HCT116 (cell line): ENCODE measurements at regions not wholly inside any gene's neighbourhood (a gene's known extent, or its start where the extent isn't known, plus 50 kb on each side); places are given as distances from the start of the nearest gene placed in this dataset.

ENCODE experiments used
- ATAC-seq: fragments of 200-7000 bp; cut with Tn5 transposase; 2 replicates; pipeline ENCODE4 v1.9.1; 2020; ENCODE audit warnings: mild to moderate bottlenecking, moderate library complexity
- BruUV-seq: library from RNA; stranded (reverse); fragments of 400-500 nt; replicated peaks from 2 replicates; lab custom pipeline; 2021; lab: Mats Ljungman, UMichigan
- CTCF ChIA-PET: fragments of 300-600 bp; sonication (Branson Sonifier 250); formaldehyde crosslinking; loops from one replicate; lab custom pipeline; 2021; ENCODE audit warnings: antibody characterized with exemption; lab: Charles Lee
- POLR2A ChIA-PET: fragments of 300-600, 350-600 bp; sonication (Branson Sonifier 250); formaldehyde crosslinking; loops from one replicate; lab custom pipeline; 2021; ENCODE audit warnings: antibody characterized with exemption; lab: Charles Lee
- RAD21 ChIA-PET, 2 experiments: fragments of 300-600 bp; sonication (Branson Sonifier 250); formaldehyde crosslinking; loops; one replicate each; lab custom pipeline; 2023; ENCODE audit warnings: low total read pairs in 2 of 2; ENCODE audit not compliant: uncharacterized antibody in 2 of 2, unreplicated experiment in 2 of 2, low non-redundant PET in 1 of 2; lab: Charles Lee
- DNase-seq: peaks from one replicate; pipeline ENCODE4 v3.0.0-alpha.2; 2010; ENCODE audit warnings: low read depth, low spot score
- H2AFZ ChIP-seq: fragments of 200-600 bp; shearing (Covaris generic), sonication (generic); 2 replicates; pipeline ENCODE4 v1.6.1; 2017; ENCODE audit warnings: low read depth, mixed run types, mixed read lengths, antibody characterized with exemption, low read length; ENCODE audit not compliant: poor library complexity, severe bottlenecking
- H3K27ac ChIP-seq: 2 replicates; pipeline ENCODE4 v1.5.1; 2012; ENCODE audit warnings: low read depth, low read length
- H3K27me3 ChIP-seq: fragments of 200-600 bp; sonication (generic); 2 replicates; pipeline ENCODE4 v1.6.1; 2016; ENCODE audit warnings: mixed run types, low read length, mixed read lengths; ENCODE audit not compliant: insufficient read depth
- H3K36me3 ChIP-seq, 2 experiments: fragments of 200-500 bp in 1 of 2; fragments of 200-600 bp in 1 of 2; sonication (Bioruptor generic) in 1 of 2; sonication (generic) in 1 of 2; 2 replicates each; pipeline versions ENCODE4 v1.5.1 to v1.6.1; 2014 to 2016; ENCODE audit warnings: low read length in 2 of 2, inconsistent platforms in 1 of 2, mixed read lengths in 1 of 2, mixed run types in 1 of 2; ENCODE audit not compliant: insufficient read depth in 2 of 2, control insufficient read depth in 1 of 2
- H3K4me1 ChIP-seq, 2 experiments: fragments of 200-600 bp in 1 of 2; sonication (generic) in 1 of 2; 2 replicates each; pipeline versions ENCODE4 v1.5.1 to v1.6.1; 2012 to 2017; ENCODE audit warnings: low read length in 2 of 2, inconsistent platforms in 1 of 2, mild to moderate bottlenecking in 1 of 2, mixed read lengths in 1 of 2, mixed run types in 1 of 2, moderate library complexity in 1 of 2; ENCODE audit not compliant: insufficient read depth in 2 of 2, control insufficient read depth in 1 of 2
- H3K4me2 ChIP-seq: fragments of 200-600 bp; sonication (generic); 2 replicates; pipeline ENCODE4 v1.6.1; 2017; ENCODE audit warnings: mixed run types, low read length, mixed read lengths
- H3K4me3 ChIP-seq, 2 experiments: fragments of 200-600 bp in 1 of 2; sonication (generic) in 1 of 2; replicated peaks in 1 of 2; 2 replicates each; pipeline ENCODE4 v1.5.1; 2011 to 2016; ENCODE audit warnings: low read length in 2 of 2, control low read depth in 1 of 2, low read depth in 1 of 2, mild to moderate bottlenecking in 1 of 2, mixed read lengths in 1 of 2, mixed run types in 1 of 2
- H3K79me2 ChIP-seq: fragments of 200-600 bp; sonication (generic); 2 replicates; pipeline ENCODE4 v1.6.1; 2017; ENCODE audit warnings: mild to moderate bottlenecking, mixed run types, low read length, moderate library complexity, mixed read lengths; ENCODE audit not compliant: insufficient read depth
- H3K9ac ChIP-seq: fragments of 200-600 bp; sonication (generic); 2 replicates; pipeline ENCODE4 v1.6.1; 2016; ENCODE audit warnings: low read length, mixed read lengths
- H3K9me2 ChIP-seq: fragments of 200-600 bp; sonication (generic), shearing (Covaris generic); 2 replicates; pipeline ENCODE4 v1.6.1; 2017; ENCODE audit warnings: mixed run types, mild to moderate bottlenecking, moderate library complexity; ENCODE audit not compliant: insufficient read depth
- H3K9me3 ChIP-seq, 2 experiments: fragments of 200-500 bp in 1 of 2; fragments of 200-600 bp in 1 of 2; sonication (Bioruptor generic) in 1 of 2; sonication (generic) in 1 of 2; 2 replicates each; pipeline ENCODE4 v1.6.1; 2014 to 2017; ENCODE audit warnings: low read length in 2 of 2, mixed read lengths in 2 of 2, inconsistent platforms in 1 of 2, low read depth in 1 of 2, mild to moderate bottlenecking in 1 of 2, mixed run types in 1 of 2, moderate library complexity in 1 of 2; ENCODE audit not compliant: control insufficient read depth in 1 of 2, insufficient read depth in 1 of 2
- H4K20me1 ChIP-seq: fragments of 200-600 bp; sonication (generic), shearing (Covaris generic); 2 replicates; pipeline ENCODE4 v1.6.1; 2017; ENCODE audit warnings: mixed run types, mild to moderate bottlenecking, moderate library complexity; ENCODE audit not compliant: insufficient read depth
- CBX3 ChIP-seq: IDR thresholded peaks from 2 replicates; pipeline ENCODE4 v1.6.1; 2012; ENCODE audit warnings: low read depth
- EGR1 ChIP-seq: IDR thresholded peaks from 2 replicates; pipeline ENCODE4 v1.6.1; 2012; ENCODE audit warnings: low read depth
- ELF1 ChIP-seq: IDR thresholded peaks from 2 replicates; pipeline ENCODE4 v1.6.1; 2012; ENCODE audit warnings: low read depth, borderline replicate concordance
- EZH2 ChIP-seq: fragments of 200-600 bp; sonication (generic); IDR thresholded peaks from 2 replicates; pipeline ENCODE4 v1.6.1; 2017; ENCODE audit warnings: antibody characterized with exemption, mixed run types
- FOSL1 ChIP-seq: IDR thresholded peaks from 2 replicates; pipeline ENCODE4 v1.6.1; 2012; ENCODE audit warnings: low read depth
- JUND ChIP-seq: IDR thresholded peaks from 2 replicates; pipeline ENCODE4 v1.6.1; 2012
- POLR2A ChIP-seq: IDR thresholded peaks from 2 replicates; pipeline ENCODE4 v1.7.0; 2011; ENCODE audit warnings: borderline replicate concordance; ENCODE audit not compliant: insufficient read depth, insufficient read length; ENCODE audit errors: extremely low read depth
- POLR2AphosphoS5 ChIP-seq: IDR thresholded peaks from 2 replicates; pipeline ENCODE4 v1.6.1; 2011; ENCODE audit warnings: mild to moderate bottlenecking, low read depth, low read length, moderate library complexity
- RAD21 ChIP-seq: IDR thresholded peaks from 2 replicates; pipeline ENCODE4 v1.6.1; 2012; ENCODE audit warnings: low read depth, mild to moderate bottlenecking
- SIN3A ChIP-seq: IDR thresholded peaks from 2 replicates; pipeline ENCODE4 v1.6.1; 2012; ENCODE audit warnings: low read depth
- SP1 ChIP-seq: IDR thresholded peaks from 2 replicates; pipeline ENCODE4 v1.6.1; 2012; ENCODE audit warnings: low read depth
- SRF ChIP-seq: IDR thresholded peaks from 2 replicates; pipeline ENCODE4 v1.6.1; 2012; ENCODE audit warnings: low read depth
- YY1 ChIP-seq: IDR thresholded peaks from 2 replicates; pipeline ENCODE4 v1.6.1; 2011; ENCODE audit warnings: low read length, low read depth, moderate library complexity, mild to moderate bottlenecking; ENCODE audit not compliant: insufficient replicate concordance; ENCODE audit errors: extremely low read depth
- ZFX ChIP-seq: fragments of 450-650 bp; IDR thresholded peaks from 2 replicates; pipeline ENCODE4 v1.6.1; 2017
- ZNF274 ChIP-seq: fragments of 200-500 bp; sonication (Bioruptor generic); IDR thresholded peaks from 2 replicates; pipeline ENCODE4 v1.6.1; 2014; ENCODE audit warnings: mild to moderate bottlenecking, low read depth, low read length, inconsistent platforms
- intact Hi-C: fragments of 100-400 bp; cut with micrococcal nuclease; formaldehyde crosslinking; loops from 2 replicates; pipeline ENCODE4 v1.10.0; 2022
- TF ChIP-seq, protein P1 (sequence below): IDR thresholded peaks from 2 replicates; pipeline ENCODE4 v1.6.1; 2012; ENCODE audit warnings: low read depth
- TF ChIP-seq, protein P2 (sequence below), 3 experiments: fragments of 200-600 bp in 1 of 3; sonication (generic) in 1 of 3; IDR thresholded peaks in 2 of 3; conservative IDR thresholded peaks in 1 of 3; 2 replicates each; pipeline ENCODE4 v1.5.1; 2012 to 2017; ENCODE audit warnings: low read depth in 2 of 3, low read length in 2 of 3, antibody characterized with exemption in 1 of 3, borderline replicate concordance in 1 of 3, control low read depth in 1 of 3, mild to moderate bottlenecking in 1 of 3, mixed read lengths in 1 of 3, mixed run types in 1 of 3, moderate library complexity in 1 of 3; ENCODE audit not compliant: insufficient read depth in 1 of 3
- TF ChIP-seq, protein P3 (sequence below): IDR thresholded peaks from 2 replicates; pipeline ENCODE4 v1.6.1; 2011; ENCODE audit warnings: mild to moderate bottlenecking, low read length, moderate library complexity; ENCODE audit not compliant: insufficient replicate concordance; ENCODE audit errors: extremely low read depth

DNA sequence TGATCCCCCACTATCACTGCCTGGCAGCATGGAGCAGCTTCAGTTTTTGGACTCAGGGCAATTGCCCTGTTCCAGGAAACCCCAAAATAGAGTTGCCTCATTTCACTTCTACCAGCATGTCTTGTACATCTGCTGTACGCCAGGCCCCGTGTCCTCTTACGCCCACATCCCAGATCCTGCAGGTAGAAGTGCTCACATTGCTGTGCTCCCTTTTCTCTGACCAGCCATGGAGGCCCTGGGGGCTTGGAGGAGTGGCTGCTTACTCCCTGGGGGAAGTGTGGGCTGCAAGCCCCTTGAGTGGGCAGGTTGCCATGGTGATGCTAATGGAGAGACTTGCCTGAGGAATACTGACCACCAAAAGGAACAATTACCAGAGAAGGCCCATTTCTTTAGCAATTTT, 55.6 kb upstream of the KCNIP1 start:
- Histone ChIP-seq H3K4me2 (no peak overlapping the region), H3K9me2 (no peaks in the 10 kb centered on the region), H3K79me2 (no peaks in the 10 kb centered on the region), H3K27ac (no peak overlapping the region), H3K4me1 (no peaks in the 10 kb centered on the region), H4K20me1 (no peaks in the 10 kb centered on the region; the same call in 1 of the 2 replicates), H3K4me3 (no peak overlapping the region), H3K9me3 (no peaks in the 10 kb centered on the region), H3K36me3 (no peaks in the 10 kb centered on the region), H3K27me3 (peaks cover 24% of the 10 kb centered on the region), H2AFZ (no peak overlapping the region), H3K9ac (no peak overlapping the region)
- TF ChIP-seq, protein P1, sequence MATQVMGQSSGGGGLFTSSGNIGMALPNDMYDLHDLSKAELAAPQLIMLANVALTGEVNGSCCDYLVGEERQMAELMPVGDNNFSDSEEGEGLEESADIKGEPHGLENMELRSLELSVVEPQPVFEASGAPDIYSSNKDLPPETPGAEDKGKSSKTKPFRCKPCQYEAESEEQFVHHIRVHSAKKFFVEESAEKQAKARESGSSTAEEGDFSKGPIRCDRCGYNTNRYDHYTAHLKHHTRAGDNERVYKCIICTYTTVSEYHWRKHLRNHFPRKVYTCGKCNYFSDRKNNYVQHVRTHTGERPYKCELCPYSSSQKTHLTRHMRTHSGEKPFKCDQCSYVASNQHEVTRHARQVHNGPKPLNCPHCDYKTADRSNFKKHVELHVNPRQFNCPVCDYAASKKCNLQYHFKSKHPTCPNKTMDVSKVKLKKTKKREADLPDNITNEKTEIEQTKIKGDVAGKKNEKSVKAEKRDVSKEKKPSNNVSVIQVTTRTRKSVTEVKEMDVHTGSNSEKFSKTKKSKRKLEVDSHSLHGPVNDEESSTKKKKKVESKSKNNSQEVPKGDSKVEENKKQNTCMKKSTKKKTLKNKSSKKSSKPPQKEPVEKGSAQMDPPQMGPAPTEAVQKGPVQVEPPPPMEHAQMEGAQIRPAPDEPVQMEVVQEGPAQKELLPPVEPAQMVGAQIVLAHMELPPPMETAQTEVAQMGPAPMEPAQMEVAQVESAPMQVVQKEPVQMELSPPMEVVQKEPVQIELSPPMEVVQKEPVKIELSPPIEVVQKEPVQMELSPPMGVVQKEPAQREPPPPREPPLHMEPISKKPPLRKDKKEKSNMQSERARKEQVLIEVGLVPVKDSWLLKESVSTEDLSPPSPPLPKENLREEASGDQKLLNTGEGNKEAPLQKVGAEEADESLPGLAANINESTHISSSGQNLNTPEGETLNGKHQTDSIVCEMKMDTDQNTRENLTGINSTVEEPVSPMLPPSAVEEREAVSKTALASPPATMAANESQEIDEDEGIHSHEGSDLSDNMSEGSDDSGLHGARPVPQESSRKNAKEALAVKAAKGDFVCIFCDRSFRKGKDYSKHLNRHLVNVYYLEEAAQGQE = no peak
- TF ChIP-seq JUND (no peak), CBX3 (no peak), ZFX (no peak), EZH2 (no peak), FOSL1 (no peak), YY1 (no peak), ZNF274 (no peak), RAD21 (no peak), SRF (no peak), ELF1 (no peak), POLR2A (no peak), SIN3A (no peak), POLR2AphosphoS5 (no peak), EGR1 (no peak), SP1 (no peak)
- TF ChIP-seq, protein P2, sequence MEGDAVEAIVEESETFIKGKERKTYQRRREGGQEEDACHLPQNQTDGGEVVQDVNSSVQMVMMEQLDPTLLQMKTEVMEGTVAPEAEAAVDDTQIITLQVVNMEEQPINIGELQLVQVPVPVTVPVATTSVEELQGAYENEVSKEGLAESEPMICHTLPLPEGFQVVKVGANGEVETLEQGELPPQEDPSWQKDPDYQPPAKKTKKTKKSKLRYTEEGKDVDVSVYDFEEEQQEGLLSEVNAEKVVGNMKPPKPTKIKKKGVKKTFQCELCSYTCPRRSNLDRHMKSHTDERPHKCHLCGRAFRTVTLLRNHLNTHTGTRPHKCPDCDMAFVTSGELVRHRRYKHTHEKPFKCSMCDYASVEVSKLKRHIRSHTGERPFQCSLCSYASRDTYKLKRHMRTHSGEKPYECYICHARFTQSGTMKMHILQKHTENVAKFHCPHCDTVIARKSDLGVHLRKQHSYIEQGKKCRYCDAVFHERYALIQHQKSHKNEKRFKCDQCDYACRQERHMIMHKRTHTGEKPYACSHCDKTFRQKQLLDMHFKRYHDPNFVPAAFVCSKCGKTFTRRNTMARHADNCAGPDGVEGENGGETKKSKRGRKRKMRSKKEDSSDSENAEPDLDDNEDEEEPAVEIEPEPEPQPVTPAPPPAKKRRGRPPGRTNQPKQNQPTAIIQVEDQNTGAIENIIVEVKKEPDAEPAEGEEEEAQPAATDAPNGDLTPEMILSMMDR (IDR thresholded peaks at IDR 0.05 in 2 of 3, conservative IDR thresholded peaks at IDR 0.05 in 1 of 3; ENCODE audit: borderline replicate concordance in 1 of 3, insufficient read depth in 1 of 3, low read depth in 2 of 3, low read length in 2 of 3) = no peak
- TF ChIP-seq, protein P3, sequence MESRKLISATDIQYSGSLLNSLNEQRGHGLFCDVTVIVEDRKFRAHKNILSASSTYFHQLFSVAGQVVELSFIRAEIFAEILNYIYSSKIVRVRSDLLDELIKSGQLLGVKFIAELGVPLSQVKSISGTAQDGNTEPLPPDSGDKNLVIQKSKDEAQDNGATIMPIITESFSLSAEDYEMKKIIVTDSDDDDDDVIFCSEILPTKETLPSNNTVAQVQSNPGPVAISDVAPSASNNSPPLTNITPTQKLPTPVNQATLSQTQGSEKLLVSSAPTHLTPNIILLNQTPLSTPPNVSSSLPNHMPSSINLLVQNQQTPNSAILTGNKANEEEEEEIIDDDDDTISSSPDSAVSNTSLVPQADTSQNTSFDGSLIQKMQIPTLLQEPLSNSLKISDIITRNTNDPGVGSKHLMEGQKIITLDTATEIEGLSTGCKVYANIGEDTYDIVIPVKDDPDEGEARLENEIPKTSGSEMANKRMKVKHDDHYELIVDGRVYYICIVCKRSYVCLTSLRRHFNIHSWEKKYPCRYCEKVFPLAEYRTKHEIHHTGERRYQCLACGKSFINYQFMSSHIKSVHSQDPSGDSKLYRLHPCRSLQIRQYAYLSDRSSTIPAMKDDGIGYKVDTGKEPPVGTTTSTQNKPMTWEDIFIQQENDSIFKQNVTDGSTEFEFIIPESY = no peak
- intact Hi-C loops = no loop called here
- POLR2A ChIA-PET = no interaction called here
- CTCF ChIA-PET = no interaction called here
- ATAC-seq = no peak
- RAD21 ChIA-PET = no interaction called here
- BruUV-seq = no TSS peak
- no peak for DNase-seq
